ENCODE measurements at regions not wholly inside any gene's neighbourhood (a gene's known extent, or its start where the extent isn't known, plus 50 kb on each side); places are given as distances from the start of the nearest gene placed in this dataset.

DNA sequence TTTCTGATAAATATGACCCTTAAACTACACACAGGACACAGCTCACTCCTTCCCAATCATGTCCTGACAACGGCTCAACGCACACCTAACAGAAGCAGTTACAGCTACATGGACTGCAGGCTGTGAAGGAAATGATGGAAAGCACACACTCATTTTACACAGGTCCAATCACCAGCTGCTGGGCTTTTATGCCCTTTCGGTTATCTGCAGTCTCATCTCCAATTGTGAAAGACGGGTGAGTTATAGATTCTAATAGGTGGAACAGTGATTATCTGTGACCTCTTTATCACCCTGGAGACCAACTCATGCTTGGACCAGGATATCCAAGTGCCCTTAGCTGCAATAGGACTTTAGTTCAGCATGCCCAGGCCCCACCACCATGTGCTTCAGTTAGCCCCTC lies 110.4 kb upstream of the CREB1 start:
- TF ChIP-seq, protein P1, sequence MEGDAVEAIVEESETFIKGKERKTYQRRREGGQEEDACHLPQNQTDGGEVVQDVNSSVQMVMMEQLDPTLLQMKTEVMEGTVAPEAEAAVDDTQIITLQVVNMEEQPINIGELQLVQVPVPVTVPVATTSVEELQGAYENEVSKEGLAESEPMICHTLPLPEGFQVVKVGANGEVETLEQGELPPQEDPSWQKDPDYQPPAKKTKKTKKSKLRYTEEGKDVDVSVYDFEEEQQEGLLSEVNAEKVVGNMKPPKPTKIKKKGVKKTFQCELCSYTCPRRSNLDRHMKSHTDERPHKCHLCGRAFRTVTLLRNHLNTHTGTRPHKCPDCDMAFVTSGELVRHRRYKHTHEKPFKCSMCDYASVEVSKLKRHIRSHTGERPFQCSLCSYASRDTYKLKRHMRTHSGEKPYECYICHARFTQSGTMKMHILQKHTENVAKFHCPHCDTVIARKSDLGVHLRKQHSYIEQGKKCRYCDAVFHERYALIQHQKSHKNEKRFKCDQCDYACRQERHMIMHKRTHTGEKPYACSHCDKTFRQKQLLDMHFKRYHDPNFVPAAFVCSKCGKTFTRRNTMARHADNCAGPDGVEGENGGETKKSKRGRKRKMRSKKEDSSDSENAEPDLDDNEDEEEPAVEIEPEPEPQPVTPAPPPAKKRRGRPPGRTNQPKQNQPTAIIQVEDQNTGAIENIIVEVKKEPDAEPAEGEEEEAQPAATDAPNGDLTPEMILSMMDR (IDR thresholded peaks at IDR 0.05), result no peak
- TF ChIP-seq POLR2A (IDR thresholded peaks at IDR 0.05), result no peak

All from thyroid gland (tissue), 4 donors.